GM12892 (cell line): ENCODE measurements at regions not wholly inside any gene's neighbourhood (a gene's known extent, or its start where the extent isn't known, plus 50 kb on each side); places are given as distances from the start of the nearest gene placed in this dataset.

Source experiments
- POLR2A ChIP-seq: IDR thresholded peaks from 2 replicates; pipeline ENCODE4 v1.6.1; 2011; ENCODE audit warnings: low read depth, low read length, control low read depth
- POLR2AphosphoS5 ChIP-seq: IDR thresholded peaks from 2 replicates; pipeline ENCODE4 v1.6.1; 2011; ENCODE audit warnings: low read depth, low read length, control low read depth

GRCh38 chr3:22318325-22318724 is 567.3 kb upstream of the ZNF385D start:
- TF ChIP-seq POLR2A (no peak), POLR2AphosphoS5 (no peak)
